Astrocyte (in vitro differentiated cells and primary cell): ENCODE measurements at regions not wholly inside any gene's neighbourhood (a gene's known extent, or its start where the extent isn't known, plus 50 kb on each side); places are given as distances from the start of the nearest gene placed in this dataset.
A peak's percentile ranks its signal among the peaks of the same experiment; 100 is the strongest.

Experiments used
- DNase-seq: peaks from one replicate; pipeline ENCODE4 v3.0.0-alpha.2; 2010; ENCODE audit warnings: low read depth
- FAIRE-seq: peaks from 2 replicates; lab custom pipeline; 2011; peaks lifted over from hg19 to GRCh38; lab: Jason Lieb, UNC
- H2AFZ ChIP-seq: 2 replicates; pipeline ENCODE4 v1.6.0; 2012; ENCODE audit warnings: low read depth, low read length, inconsistent platforms
- H3K27ac ChIP-seq: 2 replicates; pipeline ENCODE4 v1.5.1; 2011; ENCODE audit warnings: low read depth, low read length, inconsistent platforms
- H3K27me3 ChIP-seq: 2 replicates; pipeline ENCODE4 v1.6.0; 2011; ENCODE audit warnings: low read length, inconsistent platforms; ENCODE audit not compliant: insufficient read depth
- H3K36me3 ChIP-seq: 2 replicates; pipeline ENCODE4 v1.5.1; 2011; ENCODE audit warnings: low read length, inconsistent platforms; ENCODE audit not compliant: insufficient read depth
- H3K4me1 ChIP-seq: 2 replicates; pipeline ENCODE4 v1.5.1; 2011; ENCODE audit warnings: low read length, inconsistent platforms; ENCODE audit not compliant: insufficient read depth
- H3K4me2 ChIP-seq: 2 replicates; pipeline ENCODE4 v1.6.0; 2012; ENCODE audit warnings: low read length, inconsistent platforms
- H3K4me3 ChIP-seq: 2 replicates; pipeline ENCODE4 v1.5.1; 2011; ENCODE audit warnings: low read depth, mild to moderate bottlenecking, low read length, inconsistent platforms; ENCODE audit not compliant: insufficient read depth
- H3K79me2 ChIP-seq: 2 replicates; pipeline ENCODE4 v1.6.0; 2012; ENCODE audit warnings: mild to moderate bottlenecking, low read length, inconsistent platforms; ENCODE audit not compliant: insufficient read depth
- H3K9ac ChIP-seq: 2 replicates; pipeline ENCODE4 v1.6.0; 2012; ENCODE audit warnings: mild to moderate bottlenecking, low read length, inconsistent platforms
- H3K9me3 ChIP-seq: 2 replicates; pipeline ENCODE4 v1.5.1; 2012; ENCODE audit warnings: low read depth, mild to moderate bottlenecking, low read length, inconsistent platforms; ENCODE audit not compliant: insufficient read depth
- H4K20me1 ChIP-seq: 2 replicates; pipeline ENCODE4 v1.6.0; 2012; ENCODE audit warnings: low read length, inconsistent platforms; ENCODE audit not compliant: insufficient read depth
- H3K27ac Mint-ChIP-seq: one replicate; pipeline ENCODE4 v1.8.0; 2021; ENCODE audit warnings: mild to moderate bottlenecking, mixed read lengths; ENCODE audit not compliant: unreplicated experiment
- H3K27me3 Mint-ChIP-seq: one replicate; pipeline ENCODE4 v1.8.0; 2021; ENCODE audit warnings: low read depth, mixed read lengths; ENCODE audit not compliant: unreplicated experiment
- H3K36me3 Mint-ChIP-seq: one replicate; pipeline ENCODE4 v1.8.0; 2021; ENCODE audit warnings: low read depth, mixed read lengths; ENCODE audit not compliant: unreplicated experiment
- H3K4me1 Mint-ChIP-seq: one replicate; pipeline ENCODE4 v1.8.0; 2021; ENCODE audit warnings: low read depth, mixed read lengths; ENCODE audit not compliant: unreplicated experiment
- H3K4me3 Mint-ChIP-seq: one replicate; pipeline ENCODE4 v1.8.0; 2021; ENCODE audit warnings: mild to moderate bottlenecking, moderate library complexity, mixed read lengths; ENCODE audit not compliant: unreplicated experiment
- H3K9me3 Mint-ChIP-seq: one replicate; pipeline ENCODE4 v1.8.0; 2021; ENCODE audit warnings: mild to moderate bottlenecking, mixed read lengths; ENCODE audit not compliant: unreplicated experiment
- CTCF ChIP-seq: IDR thresholded peaks from 2 replicates; pipeline ENCODE4 v1.5.1; 2011; ENCODE audit warnings: low read depth, mild to moderate bottlenecking, inconsistent platforms, low read length, moderate library complexity; ENCODE audit not compliant: insufficient read depth
- EZH2 ChIP-seq: IDR thresholded peaks from 2 replicates; pipeline ENCODE4 v1.6.1; 2012; ENCODE audit warnings: mild to moderate bottlenecking, low read length, inconsistent platforms; ENCODE audit not compliant: insufficient read depth

GRCh38 chr22:22422629-22423112 is 85.9 kb downstream of the ZNF280B start:
- TF ChIP-seq CTCF (peak; percentile 83), EZH2 (no peak)
- H3K79me2 ChIP-seq = no peaks in the 10 kb centered on the region
- H4K20me1 ChIP-seq = no peaks in the 10 kb centered on the region
- peaks cover 5% of the 10 kb centered on the region for H3K9me3 Mint-ChIP-seq
- H3K27me3 Mint-ChIP-seq = peaks cover 55% of the 10 kb centered on the region
- no peak overlapping the region for H3K4me2 ChIP-seq
- peaks cover 2% of the 10 kb centered on the region for H3K36me3 Mint-ChIP-seq
- peaks cover 14% of the 10 kb centered on the region for H3K27me3 ChIP-seq
- no peak overlapping the region for H2AFZ ChIP-seq
- no peak overlapping the region for H3K27ac ChIP-seq
- no peak for FAIRE-seq
- DNase-seq = peak; percentile 22
- H3K4me3 Mint-ChIP-seq = no peak overlapping the region
- no peak overlapping the region for H3K9ac ChIP-seq
- no peaks in the 10 kb centered on the region for H3K36me3 ChIP-seq
- H3K4me3 ChIP-seq = no peak overlapping the region
- no peak overlapping the region for H3K27ac Mint-ChIP-seq
- H3K4me1 ChIP-seq = no peaks in the 10 kb centered on the region
- no peaks in the 10 kb centered on the region for H3K9me3 ChIP-seq
- H3K4me1 Mint-ChIP-seq = no peaks in the 10 kb centered on the region

- Histone ChIP-seq H3K27me3 (peaks cover 14% of the 10 kb centered on the region), H3K9me3 (no peaks in the 10 kb centered on the region), H3K27ac (no peak overlapping the region), H3K4me2 (no peak overlapping the region), H3K36me3 (no peaks in the 10 kb centered on the region), H3K79me2 (no peaks in the 10 kb centered on the region), H3K4me1 (no peaks in the 10 kb centered on the region), H4K20me1 (no peaks in the 10 kb centered on the region), H3K4me3 (no peak overlapping the region), H3K9ac (no peak overlapping the region), H2AFZ (no peak overlapping the region)
- Mint-ChIP-seq H3K9me3 (peaks cover 3% of the 10 kb centered on the region), H3K4me3 (no peak overlapping the region), H3K27ac (no peak overlapping the region), H3K27me3 (peaks cover 60% of the 10 kb centered on the region), H3K36me3 (peaks cover 2% of the 10 kb centered on the region), H3K4me1 (no peaks in the 10 kb centered on the region)
- DNase-seq (no peak), FAIRE-seq (no peak)
- TF ChIP-seq CTCF (no peak), EZH2 (no peak)
Observed at GRCh38 chr22:22423681-22424080, 84.9 kb downstream of the ZNF280B start.

GRCh38 chr22:22424210-22424800 is 84.2 kb downstream of the ZNF280B start:
- no peaks in the 10 kb centered on the region for H3K4me1 ChIP-seq
- no peak overlapping the region for H3K4me2 ChIP-seq
- Mint-ChIP-seq H3K27me3 (peaks cover 60% of the 10 kb centered on the region), H3K4me1 (no peaks in the 10 kb centered on the region), H3K27ac (no peak overlapping the region), H3K9me3 (no peaks in the 10 kb centered on the region), H3K4me3 (no peak overlapping the region), H3K36me3 (peaks cover 2% of the 10 kb centered on the region)
- no peak for FAIRE-seq
- peaks cover 14% of the 10 kb centered on the region for H3K27me3 ChIP-seq
- no peak for TF ChIP-seq CTCF
- TF ChIP-seq EZH2 = no peak
- H3K9ac ChIP-seq = no peak overlapping the region
- no peaks in the 10 kb centered on the region for H3K9me3 ChIP-seq
- H3K79me2 ChIP-seq = no peaks in the 10 kb centered on the region
- no peak overlapping the region for H3K4me3 ChIP-seq
- DNase-seq = no peak
- H3K27ac ChIP-seq = no peak overlapping the region
- H2AFZ ChIP-seq = no peak overlapping the region
- H4K20me1 ChIP-seq = no peaks in the 10 kb centered on the region
- no peaks in the 10 kb centered on the region for H3K36me3 ChIP-seq
